ENCODE measurements at regions not wholly inside any gene's neighbourhood (a gene's known extent, or its start where the extent isn't known, plus 50 kb on each side); places are given as distances from the start of the nearest gene placed in this dataset.

GRCh38 chr2:2708575-2709430 is 377.7 kb upstream of the MYT1L start:
- no peak for TF ChIP-seq CTCF (IDR thresholded peaks at IDR 0.05)
- ATAC-seq (ENCODE audit: low FRiP score) = no peak
- no peak for DNase-seq (ENCODE audit: low spot score)

GRCh38 chr2:2707206-2707991 is 376.3 kb upstream of the MYT1L start:
- ATAC-seq (ENCODE audit: low FRiP score) (no peak), DNase-seq (ENCODE audit: low spot score) (no peak)
- no peak for TF ChIP-seq CTCF (IDR thresholded peaks at IDR 0.05)

- TF ChIP-seq CTCF (IDR thresholded peaks at IDR 0.05) = no peak
- ATAC-seq (ENCODE audit: low FRiP score) (no peak), DNase-seq (ENCODE audit: low spot score) (no peak)
Measured at GRCh38 chr2:2706306-2706705, 375.2 kb upstream of the MYT1L start.

- no peak for TF ChIP-seq CTCF (IDR thresholded peaks at IDR 0.05)
- ATAC-seq (ENCODE audit: low FRiP score) = no peak
Measured at GRCh38 chr2:2705871-2706270, 374.8 kb upstream of the MYT1L start.

GRCh38 chr2:2704428-2705090 is 373.5 kb upstream of the MYT1L start:
- DNase-seq (ENCODE audit: low spot score) (no peak), ATAC-seq (ENCODE audit: low FRiP score) (no peak)
- no peak for TF ChIP-seq CTCF (IDR thresholded peaks at IDR 0.05)

More at GRCh38 chr2:2705871-2706270, 374.8 kb upstream of the MYT1L start:
- no peak for DNase-seq (ENCODE audit: low spot score)

GRCh38 chr2:2703762-2704427 is 372.8 kb upstream of the MYT1L start:
- ATAC-seq (ENCODE audit: low FRiP score) = no peak
- DNase-seq (ENCODE audit: low spot score) = no peak
- no peak for TF ChIP-seq CTCF (IDR thresholded peaks at IDR 0.05)
